ENCODE measurements at regions not wholly inside any gene's neighbourhood (a gene's known extent, or its start where the extent isn't known, plus 50 kb on each side); places are given as distances from the start of the nearest gene placed in this dataset.

DNA sequence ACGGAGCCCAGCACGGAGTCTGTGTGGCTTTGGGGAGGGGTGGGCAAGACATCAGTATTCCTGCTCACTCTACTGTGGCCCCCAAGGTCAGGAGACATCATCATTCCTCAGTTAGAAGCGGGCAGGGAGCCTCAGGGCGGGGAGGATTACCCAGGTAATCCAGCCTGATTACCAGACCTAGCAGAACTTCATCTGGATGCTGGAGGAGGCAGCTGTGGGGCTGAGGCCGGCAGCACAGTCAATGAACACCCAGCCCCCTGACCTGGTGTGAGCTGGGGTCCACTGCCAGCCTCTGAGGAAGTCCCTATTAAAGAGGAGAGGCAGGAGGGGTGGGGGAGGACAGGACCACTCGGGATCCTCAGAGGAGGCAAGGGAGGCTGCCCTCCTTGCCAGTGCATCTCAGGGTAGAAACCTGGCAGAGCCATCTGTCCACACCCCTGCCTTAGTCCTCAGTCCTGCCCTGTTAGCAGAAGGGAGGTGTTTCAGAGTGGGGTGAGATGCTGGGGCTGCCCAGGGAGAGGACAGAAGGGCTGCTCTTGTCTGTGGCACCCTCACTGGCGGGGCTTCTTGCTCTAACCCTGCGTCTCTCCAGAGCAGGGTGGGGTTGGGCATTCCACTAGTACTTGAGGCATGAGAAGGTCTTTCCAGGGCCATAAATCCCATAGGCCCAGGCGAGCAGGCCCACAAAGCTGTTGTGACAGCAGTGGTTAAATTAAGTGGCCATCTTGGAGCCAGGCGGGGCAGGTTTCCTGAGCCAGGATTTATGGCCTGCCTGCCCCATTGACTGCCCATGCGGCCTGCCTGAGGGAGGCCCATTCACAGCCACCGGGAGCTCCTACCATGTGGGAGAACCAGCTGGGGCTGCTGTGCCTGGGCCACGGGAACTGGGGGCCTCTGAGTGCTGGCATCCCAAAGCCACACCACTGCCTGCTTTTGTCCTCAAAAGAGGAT is 82.1 kb downstream of the LINGO1 start:
- Histone ChIP-seq H3K9me2 (no peaks in the 10 kb centered on the region), H3K4me2 (no peak overlapping the region), H3K27me3 (ENCODE audit: insufficient read depth) (no peaks in the 10 kb centered on the region), H3F3A (replicated peaks; ENCODE audit: insufficient read depth) (no peaks in the 10 kb centered on the region), H3K4me3 (ENCODE audit: low read depth in 2 of 2, low read length in 1 of 2) (no peak overlapping the region), H4K20me1 (ENCODE audit: insufficient read depth) (no peaks in the 10 kb centered on the region), H3K4me1 (ENCODE audit: control insufficient read depth in 1 of 2, insufficient read depth in 2 of 2, low read depth in 1 of 2, low read length in 1 of 2) (peaks cover 7 to 19% of the 10 kb centered on the region in 2 experiments; a peak in 2 of 4 replicates), H3K36me3 (replicated peaks in 1 of 2; ENCODE audit: control insufficient read depth in 1 of 2, insufficient read depth in 2 of 2, low read length in 1 of 2) (no peaks in the 10 kb centered on the region), H3K79me2 (ENCODE audit: insufficient read depth) (no peaks in the 10 kb centered on the region), H3K9ac (no peak overlapping the region), H3K27ac (ENCODE audit: low read depth in 2 of 2, low read length in 1 of 2) (no peak overlapping the region), H2AFZ (ENCODE audit: low read depth) (no peak overlapping the region), H3K9me3 (no peaks in the 10 kb centered on the region)
- WGBS (ENCODE audit: low lambda C conversion rate), result 83% methylated on average over 5 of the region's 13 CpGs
- DNase-seq, result no peak
- no peak for TF ChIP-seq MEF2A (IDR thresholded peaks at IDR 0.05; ENCODE audit: borderline replicate concordance, low read depth)
- CTCF ChIA-PET, result interaction anchor here (1.0 to 2.0 kb wide), 5 partner anchors 49 to 432 kb away, joined by 3 to 9 read pairs (median 3); no protein-coding TSS in a partner anchor
- POLR2A ChIA-PET, result no interaction called here

DNA sequence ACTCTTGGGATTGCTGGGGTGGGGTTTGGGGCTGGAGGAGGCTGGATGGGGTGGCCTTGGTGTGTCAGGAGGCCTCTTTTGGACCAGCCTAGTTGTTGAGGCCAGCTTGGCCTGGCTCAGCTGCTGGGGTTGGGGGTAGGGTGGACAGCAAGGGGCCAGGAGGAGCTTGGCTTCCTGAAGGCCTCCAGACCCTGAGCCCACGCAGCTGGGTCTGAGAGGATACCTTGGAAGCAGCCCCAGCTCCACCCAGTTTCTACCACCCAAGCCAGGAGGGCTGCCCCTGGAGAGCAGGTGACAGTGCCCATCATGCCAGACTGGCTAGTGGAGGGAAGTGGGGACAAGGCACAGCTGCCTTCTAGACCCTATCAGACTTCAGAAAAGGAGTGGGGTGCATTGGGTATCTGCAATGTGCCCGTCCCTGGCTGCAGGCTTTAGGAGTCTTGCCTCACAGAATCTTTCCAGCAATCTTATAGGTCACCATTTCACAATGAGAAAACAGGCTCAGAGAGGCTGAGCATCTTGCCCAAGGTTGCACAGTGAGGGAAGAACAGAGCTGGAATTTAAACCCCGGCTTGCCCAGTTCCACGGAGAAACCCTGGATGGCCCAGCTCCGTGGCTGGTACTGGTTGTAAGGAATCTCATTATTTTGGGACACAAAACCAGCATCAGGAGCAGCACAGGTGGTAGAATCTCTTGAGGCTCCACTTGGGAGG is 83.0 kb downstream of the LINGO1 start:
- Histone ChIP-seq H3K27me3 (ENCODE audit: insufficient read depth) (no peaks in the 10 kb centered on the region), H3K36me3 (replicated peaks in 1 of 2; ENCODE audit: control insufficient read depth in 1 of 2, insufficient read depth in 2 of 2, low read length in 1 of 2) (no peaks in the 10 kb centered on the region), H3K4me1 (ENCODE audit: control insufficient read depth in 1 of 2, insufficient read depth in 2 of 2, low read depth in 1 of 2, low read length in 1 of 2) (peaks cover 9 to 14% of the 10 kb centered on the region in 2 experiments; a peak in 2 of 4 replicates), H3K27ac (ENCODE audit: low read depth in 2 of 2, low read length in 1 of 2) (no peak overlapping the region), H3F3A (replicated peaks; ENCODE audit: insufficient read depth) (no peaks in the 10 kb centered on the region), H4K20me1 (ENCODE audit: insufficient read depth) (no peaks in the 10 kb centered on the region), H3K9me2 (no peaks in the 10 kb centered on the region), H3K9me3 (no peaks in the 10 kb centered on the region), H3K79me2 (ENCODE audit: insufficient read depth) (no peaks in the 10 kb centered on the region), H3K9ac (no peak overlapping the region), H2AFZ (ENCODE audit: low read depth) (no peak overlapping the region), H3K4me2 (no peak overlapping the region), H3K4me3 (ENCODE audit: low read depth in 2 of 2, low read length in 1 of 2) (no peak overlapping the region)
- ChIA-PET POLR2A (interaction anchor here (0.5 kb wide), 1 partner anchor 21 kb away, joined by 3 read pairs; no protein-coding TSS in a partner anchor), CTCF (interaction anchor here (0.6 to 2.0 kb wide), 7 partner anchors 10 to 431 kb away, joined by 3 to 9 read pairs (median 3); no protein-coding TSS in a partner anchor)
- TF ChIP-seq RCOR1 (IDR thresholded peaks at IDR 0.05; ENCODE audit: low read length), result no peak
- TF ChIP-seq FOSL2 (IDR thresholded peaks at IDR 0.05; ENCODE audit: borderline replicate concordance, low read depth), result no peak
- TF ChIP-seq, protein P1, sequence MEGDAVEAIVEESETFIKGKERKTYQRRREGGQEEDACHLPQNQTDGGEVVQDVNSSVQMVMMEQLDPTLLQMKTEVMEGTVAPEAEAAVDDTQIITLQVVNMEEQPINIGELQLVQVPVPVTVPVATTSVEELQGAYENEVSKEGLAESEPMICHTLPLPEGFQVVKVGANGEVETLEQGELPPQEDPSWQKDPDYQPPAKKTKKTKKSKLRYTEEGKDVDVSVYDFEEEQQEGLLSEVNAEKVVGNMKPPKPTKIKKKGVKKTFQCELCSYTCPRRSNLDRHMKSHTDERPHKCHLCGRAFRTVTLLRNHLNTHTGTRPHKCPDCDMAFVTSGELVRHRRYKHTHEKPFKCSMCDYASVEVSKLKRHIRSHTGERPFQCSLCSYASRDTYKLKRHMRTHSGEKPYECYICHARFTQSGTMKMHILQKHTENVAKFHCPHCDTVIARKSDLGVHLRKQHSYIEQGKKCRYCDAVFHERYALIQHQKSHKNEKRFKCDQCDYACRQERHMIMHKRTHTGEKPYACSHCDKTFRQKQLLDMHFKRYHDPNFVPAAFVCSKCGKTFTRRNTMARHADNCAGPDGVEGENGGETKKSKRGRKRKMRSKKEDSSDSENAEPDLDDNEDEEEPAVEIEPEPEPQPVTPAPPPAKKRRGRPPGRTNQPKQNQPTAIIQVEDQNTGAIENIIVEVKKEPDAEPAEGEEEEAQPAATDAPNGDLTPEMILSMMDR (IDR thresholded peaks at IDR 0.05), result no peak
- DNase-seq, result no peak
- 50% methylated on average over 4 of the region's 5 CpGs for WGBS (ENCODE audit: low lambda C conversion rate)
